ENCODE measurements at regions not wholly inside any gene's neighbourhood (a gene's known extent, or its start where the extent isn't known, plus 50 kb on each side); places are given as distances from the start of the nearest gene placed in this dataset.

GRCh38 chr5:82636591-82636990 lies 358.4 kb upstream of the RPS23 start:
- TF ChIP-seq SP1 (CRISPR knock-in tag; IDR thresholded peaks at IDR 0.05) (no peak), SP2 (IDR thresholded peaks at IDR 0.05; ENCODE audit: extremely low read depth, low read depth, low read length, poor library complexity, severe bottlenecking) (no peak), SIN3A (IDR thresholded peaks at IDR 0.05; ENCODE audit: borderline replicate concordance in 2 of 2, control insufficient read depth in 1 of 2, low read depth in 2 of 2, low read length in 2 of 2) (no peak), CBX3 (IDR thresholded peaks at IDR 0.05; ENCODE audit: borderline replicate concordance in 1 of 2, low read length in 2 of 2) (no peak), EZH2 (IDR thresholded peaks at IDR 0.05; ENCODE audit: borderline replicate concordance, low read depth, low read length) (no peak)
